CD4-positive, alpha-beta T cell treated with Interferon alpha-2 for 1 hour (primary cell): ENCODE measurements at regions not wholly inside any gene's neighbourhood (a gene's known extent, or its start where the extent isn't known, plus 50 kb on each side); places are given as distances from the start of the nearest gene placed in this dataset.

Experiments used
- DNase-seq, 2 donors: peaks; one replicate each; pipeline ENCODE4 v3.0.0-alpha.2; 2020 to 2022

DNA sequence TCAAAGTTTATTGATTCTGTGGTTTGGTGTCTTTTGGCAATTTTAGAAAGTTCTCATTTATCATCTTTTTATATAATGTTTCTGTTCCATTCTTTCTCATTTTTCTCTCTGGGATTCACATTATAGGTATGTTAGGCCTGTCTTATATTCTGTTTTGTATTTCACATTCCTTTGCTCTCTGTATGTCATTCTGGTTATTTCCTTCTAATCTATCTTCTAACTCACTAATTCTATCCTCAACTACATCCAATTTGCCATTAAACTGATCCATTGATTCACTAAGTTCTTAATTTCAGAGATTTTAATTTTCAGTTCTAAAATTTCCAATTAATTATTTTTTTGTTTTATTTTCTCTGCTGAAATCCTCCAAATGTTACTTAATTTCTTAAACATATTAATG, 234.8 kb downstream of the FOXD2 start:
- DNase-seq: no peak

- no peak for DNase-seq
Measured at GRCh38 chr1:47674189-47674588, 236.3 kb downstream of the FOXD2 start.

DNA sequence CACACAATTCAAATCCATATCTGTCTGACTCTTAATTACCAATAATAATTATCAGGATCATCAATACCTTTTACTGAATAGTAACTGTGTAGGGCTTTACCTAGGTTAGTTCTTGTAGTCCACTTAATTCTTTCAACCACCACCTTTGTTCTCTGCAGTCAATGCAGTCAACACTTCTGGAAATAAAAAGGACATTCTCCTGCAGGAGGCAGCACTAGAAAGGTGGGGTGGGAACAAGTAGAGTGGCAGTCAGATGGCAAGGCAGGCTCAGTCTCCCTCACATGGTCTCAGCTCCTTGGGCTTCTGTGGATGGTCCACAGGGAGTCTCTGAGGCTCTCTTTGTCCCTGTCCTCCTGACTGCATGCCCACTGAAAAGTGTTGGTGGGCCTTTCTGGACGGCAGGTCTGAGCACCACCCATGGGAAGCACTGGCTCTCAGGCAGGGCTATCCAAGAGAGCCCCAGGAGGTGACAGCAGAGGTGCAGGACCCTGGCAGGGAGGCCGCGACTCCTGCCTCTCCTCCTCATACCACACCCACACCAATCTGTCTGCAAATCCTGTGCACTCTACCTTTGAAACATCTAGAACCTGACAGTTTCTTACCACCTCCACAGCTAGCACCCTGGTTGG, 237.3 kb downstream of the FOXD2 start:
- DNase-seq: no peak

DNA sequence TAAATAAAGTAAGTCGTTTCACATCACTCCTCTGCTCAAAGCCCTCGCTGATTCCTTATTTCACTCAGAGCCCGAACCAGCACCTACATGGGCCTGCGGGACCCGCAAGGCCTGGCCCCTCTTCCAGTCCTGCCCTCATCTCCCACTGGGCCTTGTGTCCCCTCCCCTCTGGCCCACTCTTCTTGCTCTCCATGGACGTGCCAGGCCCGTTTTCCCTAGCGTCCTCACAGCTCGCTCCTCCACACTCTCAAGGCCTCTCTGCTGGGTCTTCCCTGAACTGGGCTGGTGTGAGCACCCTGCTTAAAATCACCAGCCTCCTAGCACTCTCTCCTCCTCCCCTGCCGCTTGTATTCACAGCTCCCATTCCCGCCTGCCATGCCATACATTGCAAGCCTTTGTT, 237.9 kb downstream of the FOXD2 start:
- DNase-seq: no peak

GRCh38 chr1:47676311-47677054, 238.6 kb downstream of the FOXD2 start:
- no peak for DNase-seq

DNA sequence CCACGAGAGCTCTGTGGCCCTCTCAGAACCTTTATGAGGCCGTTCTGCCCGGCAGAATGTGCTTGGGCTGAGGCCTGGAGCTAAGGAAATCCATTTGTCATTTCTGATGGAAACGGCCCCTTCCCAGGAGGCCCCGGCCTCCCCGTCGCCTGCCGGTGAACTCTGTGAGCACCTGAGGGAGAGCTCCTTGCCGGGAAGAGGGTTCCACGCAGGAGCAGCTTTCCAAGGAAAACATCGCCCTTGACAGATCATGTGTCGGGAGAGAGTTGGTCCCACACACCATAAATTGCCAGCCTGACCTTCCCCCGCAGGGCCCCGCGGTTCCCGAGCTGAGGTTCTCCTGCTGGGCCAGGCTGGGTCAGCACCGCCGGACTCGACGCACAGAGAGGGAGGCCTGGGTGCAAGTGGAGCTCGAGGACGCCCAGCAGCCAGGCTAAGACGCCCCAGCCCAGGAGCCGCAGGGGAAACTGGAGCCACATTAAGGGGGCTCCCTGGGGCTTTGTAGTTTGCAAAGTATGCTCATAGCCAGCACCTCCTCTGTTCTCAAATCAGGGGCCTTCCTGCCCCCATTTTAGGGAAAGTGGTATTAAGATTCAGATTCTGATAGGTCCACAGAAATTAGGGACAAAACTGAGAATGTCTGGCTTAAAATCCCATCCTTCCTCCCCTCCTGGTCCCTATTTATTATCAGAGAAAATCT, 239.5 kb downstream of the FOXD2 start:
- no peak for DNase-seq

GRCh38 chr1:47678464-47678980, 240.7 kb downstream of the FOXD2 start:
- no peak for DNase-seq

DNA sequence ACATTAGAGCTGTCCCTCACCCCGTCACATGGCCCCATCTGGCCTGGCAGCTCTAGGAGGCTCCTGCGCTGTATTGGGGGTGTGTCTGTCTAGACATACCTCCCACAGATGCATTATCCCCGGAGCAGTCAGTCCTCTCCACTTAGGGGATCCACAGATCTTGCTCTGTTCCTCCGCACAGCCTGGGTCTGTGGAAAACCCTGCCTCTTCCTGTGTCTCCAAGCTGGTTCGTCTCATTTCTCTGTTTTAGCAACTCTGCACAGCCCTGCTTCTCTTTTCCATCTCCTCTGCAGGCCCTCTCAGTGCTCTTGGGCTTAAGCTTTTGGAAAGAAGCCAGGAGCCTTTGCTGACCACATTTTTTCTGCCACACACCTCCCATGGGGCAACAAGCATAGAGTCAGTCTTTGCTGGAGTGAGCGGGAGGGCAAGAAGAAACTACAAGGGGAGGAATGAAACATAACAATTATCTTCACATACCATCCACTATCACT, 241.5 kb downstream of the FOXD2 start:
- DNase-seq: no peak

- no peak for DNase-seq
Measured at GRCh38 chr1:47679826-47680225, 242.0 kb downstream of the FOXD2 start.

- no peak for DNase-seq
Measured at GRCh38 chr1:47680815-47681475, 243.1 kb downstream of the FOXD2 start.

GRCh38 chr1:47681735-47682134, 243.9 kb downstream of the FOXD2 start:
- no peak for DNase-seq

DNA sequence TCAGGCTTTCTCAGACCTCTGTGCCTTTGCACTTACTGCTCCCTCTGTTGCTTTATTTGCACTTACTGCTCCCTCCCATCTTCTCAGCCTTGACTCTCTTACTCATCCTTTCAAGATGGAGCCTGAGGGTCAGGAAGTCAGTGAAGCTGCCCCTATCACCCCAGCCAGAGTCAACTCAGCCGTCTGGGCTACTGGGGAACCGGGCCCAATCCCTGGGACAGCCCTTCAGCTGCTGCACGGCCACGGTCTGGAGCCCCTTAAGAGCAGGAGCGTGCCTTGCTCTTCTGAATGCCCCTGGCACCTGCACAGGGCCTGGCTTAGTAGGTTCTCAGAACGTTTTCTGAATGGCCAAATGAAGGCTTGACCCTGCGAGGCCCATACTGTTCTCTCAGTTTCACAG, 244.4 kb downstream of the FOXD2 start:
- DNase-seq: no peak

- no peak for DNase-seq
Measured at GRCh38 chr1:47682786-47683350, 245.0 kb downstream of the FOXD2 start.

- no peak for DNase-seq
Measured at GRCh38 chr1:47683401-47683800, 245.6 kb downstream of the FOXD2 start.

- DNase-seq: no peak
Measured at GRCh38 chr1:47684518-47684917, 246.7 kb downstream of the FOXD2 start.

- no peak for DNase-seq
Measured at GRCh38 chr1:47684964-47685762, 247.3 kb downstream of the FOXD2 start.

- DNase-seq: no peak
Measured at GRCh38 chr1:47685763-47686066, 247.9 kb downstream of the FOXD2 start.

DNA sequence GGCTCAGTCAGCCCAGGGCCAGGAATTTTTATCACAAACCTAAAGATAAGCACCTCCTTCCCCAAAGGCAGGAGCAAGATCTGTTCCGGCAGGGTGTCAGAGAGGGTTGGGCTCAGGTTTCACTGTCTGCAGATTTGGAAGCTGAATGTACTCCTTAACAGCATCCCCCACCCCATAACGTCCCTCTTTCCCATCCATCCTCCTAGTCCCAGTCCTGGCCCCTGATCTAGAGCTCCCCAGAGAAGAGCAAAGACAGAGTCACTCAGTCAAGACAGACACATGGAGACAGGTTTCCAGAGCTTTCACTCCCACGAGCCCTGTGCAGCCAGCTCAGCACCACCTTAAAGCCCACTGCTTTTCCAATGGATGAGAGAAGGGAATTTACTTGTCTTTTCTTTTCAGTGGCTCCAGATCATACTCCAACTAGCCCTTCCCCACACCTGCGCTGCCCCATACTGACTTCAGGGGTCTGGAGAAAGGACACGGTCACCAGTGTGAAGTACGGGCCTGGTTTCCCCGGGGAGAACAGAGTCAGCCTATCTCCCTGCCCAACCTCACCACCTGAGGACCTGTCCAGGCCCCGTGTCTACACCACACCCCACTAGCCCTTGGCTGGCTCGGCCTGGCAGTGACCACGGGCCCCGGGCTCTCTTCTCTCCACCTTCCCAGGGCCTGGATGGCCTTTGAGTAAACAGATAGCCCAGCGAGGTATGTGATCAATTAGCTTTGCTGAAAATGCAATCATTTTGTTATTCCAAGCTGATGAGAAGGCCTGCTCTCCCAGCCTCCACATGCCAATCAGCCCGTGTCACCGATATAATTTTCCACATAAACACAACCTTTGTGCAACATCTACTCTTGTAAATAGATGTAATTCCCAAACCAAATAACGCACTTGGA, 249.1 kb downstream of the FOXD2 start:
- no peak for DNase-seq

DNA sequence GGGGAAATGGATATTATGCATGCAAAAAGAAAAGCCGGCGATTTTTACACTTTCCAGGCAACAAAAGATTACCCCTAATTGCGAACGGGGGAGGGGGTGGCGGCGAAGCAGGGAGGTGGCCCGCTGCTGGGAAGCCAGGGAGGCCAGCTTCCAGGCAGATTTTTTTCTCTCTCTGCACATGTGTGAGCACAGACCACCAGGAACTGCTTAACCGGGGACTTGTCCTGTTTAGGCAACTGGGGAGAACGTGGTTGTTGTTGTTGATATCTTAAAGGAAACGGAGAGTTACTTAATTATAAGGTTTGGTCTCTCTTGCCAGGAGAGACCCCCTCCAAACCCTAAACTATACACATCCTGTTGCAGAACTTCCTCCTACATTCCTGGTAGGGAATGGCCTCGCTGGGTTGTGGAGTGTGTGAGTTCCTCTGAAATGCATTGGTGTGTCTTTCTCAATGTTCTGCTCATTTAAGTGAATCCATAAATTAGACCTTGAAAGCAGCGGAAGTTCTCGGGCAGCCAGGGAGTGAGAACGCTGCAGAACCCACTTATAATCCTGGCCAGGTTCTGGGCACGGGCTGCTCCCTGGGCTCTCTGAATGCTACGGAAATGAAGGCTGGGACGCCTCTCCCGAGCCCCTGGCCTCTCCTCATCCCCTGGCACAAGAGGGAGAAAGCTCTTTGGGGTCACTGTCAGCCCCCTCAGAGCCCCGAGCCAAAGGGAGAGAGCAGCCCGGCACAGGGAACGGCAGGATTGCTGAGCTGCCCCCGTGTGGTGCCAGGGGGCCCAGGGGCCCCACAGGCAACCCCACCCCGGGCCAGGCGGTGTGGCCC, 250.0 kb downstream of the FOXD2 start:
- DNase-seq: no peak
